Activated CD8-positive, alpha-beta T cell treated with anti-CD3 and anti-CD28 coated beads for 36 hours (primary cell): ENCODE measurements at regions not wholly inside any gene's neighbourhood (a gene's known extent, or its start where the extent isn't known, plus 50 kb on each side); places are given as distances from the start of the nearest gene placed in this dataset.

ENCODE experiments used
- ATAC-seq: fragments of 200-7000 bp; cut with Tn5 transposase; one replicate; pipeline ENCODE4 v1.10.0; 2021; ENCODE audit warnings: mild to moderate bottlenecking, moderate library complexity
- CTCF ChIA-PET: fragments of 350-600 bp; sonication (Branson Sonifier 250); formaldehyde crosslinking; loops from one replicate; lab custom pipeline; 2021; ENCODE audit warnings: antibody characterized with exemption; lab: Charles Lee
- POLR2A ChIA-PET: fragments of 350-600 bp; sonication (Branson Sonifier 250); formaldehyde crosslinking; loops from one replicate; lab custom pipeline; 2021; ENCODE audit warnings: antibody characterized with exemption; lab: Charles Lee
- DNase-seq: peaks from one replicate; pipeline ENCODE4 v3.0.0-alpha.2; 2020
- H3K27ac Mint-ChIP-seq: one replicate; pipeline ENCODE4 v1.8.0; 2021; ENCODE audit warnings: mild to moderate bottlenecking, mixed read lengths
- H3K27me3 Mint-ChIP-seq: one replicate; pipeline ENCODE4 v1.8.0; 2021; ENCODE audit warnings: mixed read lengths
- H3K36me3 Mint-ChIP-seq: one replicate; pipeline ENCODE4 v1.8.0; 2021; ENCODE audit warnings: low read depth, mixed read lengths
- H3K4me1 Mint-ChIP-seq: one replicate; pipeline ENCODE4 v1.8.0; 2021; ENCODE audit warnings: low read depth, mixed read lengths
- H3K4me3 Mint-ChIP-seq: one replicate; pipeline ENCODE4 v1.8.0; 2021; ENCODE audit warnings: mild to moderate bottlenecking, moderate library complexity, mixed read lengths
- H3K9me3 Mint-ChIP-seq: one replicate; pipeline ENCODE4 v1.8.0; 2021; ENCODE audit warnings: mixed read lengths
- CTCF ChIP-seq: fragments of 200-600 bp; IDR thresholded peaks from one replicate; pipeline ENCODE4 v1.8.0; 2022; ENCODE audit warnings: antibody characterized with exemption, mild to moderate bottlenecking
- intact Hi-C: fragments of 100-400 bp; cut with micrococcal nuclease; formaldehyde crosslinking; loops from one replicate; pipeline ENCODE4 v1.10.0; 2022

GRCh38 chr13:107482688-107483087 lies 732.6 kb downstream of the LIG4 start:
- ATAC-seq (no peak), DNase-seq (no peak)
- TF ChIP-seq CTCF = no peak
- H3K4me1 Mint-ChIP-seq = no peaks in the 10 kb centered on the region
- peaks cover 4% of the 10 kb centered on the region for H3K9me3 Mint-ChIP-seq
- intact Hi-C loops = no loop called here
- ChIA-PET CTCF (no interaction called here), POLR2A (no interaction called here)
- H3K36me3 Mint-ChIP-seq = no peaks in the 10 kb centered on the region
- no peak overlapping the region for H3K4me3 Mint-ChIP-seq
- no peak overlapping the region for H3K27ac Mint-ChIP-seq
- H3K27me3 Mint-ChIP-seq = no peaks in the 10 kb centered on the region

- Mint-ChIP-seq H3K27ac (no peak overlapping the region), H3K27me3 (no peaks in the 10 kb centered on the region), H3K4me3 (no peak overlapping the region), H3K9me3 (peaks cover 4% of the 10 kb centered on the region), H3K36me3 (no peaks in the 10 kb centered on the region), H3K4me1 (no peaks in the 10 kb centered on the region)
- POLR2A ChIA-PET = no interaction called here
- TF ChIP-seq CTCF = no peak
- intact Hi-C loops = no loop called here
- ATAC-seq (no peak), DNase-seq (no peak)
- CTCF ChIA-PET = no interaction called here
Observed at GRCh38 chr13:107480130-107480529, 735.2 kb downstream of the LIG4 start.

- no peaks in the 10 kb centered on the region for H3K4me1 Mint-ChIP-seq
- no peaks in the 10 kb centered on the region for H3K27me3 Mint-ChIP-seq
- CTCF ChIA-PET = no interaction called here
- POLR2A ChIA-PET = no interaction called here
- H3K27ac Mint-ChIP-seq = no peak overlapping the region
- H3K36me3 Mint-ChIP-seq = no peaks in the 10 kb centered on the region
- intact Hi-C loops = no loop called here
- no peak overlapping the region for H3K4me3 Mint-ChIP-seq
- DNase-seq (no peak), ATAC-seq (no peak)
- TF ChIP-seq CTCF = no peak
- H3K9me3 Mint-ChIP-seq = peaks cover 5% of the 10 kb centered on the region
Observed at GRCh38 chr13:107477772-107478379, 737.5 kb downstream of the LIG4 start.

GRCh38 chr13:107475753-107476453 lies 739.4 kb downstream of the LIG4 start:
- TF ChIP-seq CTCF = no peak
- intact Hi-C loops = no loop called here
- Mint-ChIP-seq H3K27me3 (no peaks in the 10 kb centered on the region), H3K4me1 (no peaks in the 10 kb centered on the region), H3K36me3 (no peaks in the 10 kb centered on the region), H3K27ac (no peak overlapping the region), H3K9me3 (peaks cover 3% of the 10 kb centered on the region), H3K4me3 (no peak overlapping the region)
- ChIA-PET CTCF (no interaction called here), POLR2A (no interaction called here)
- DNase-seq (no peak), ATAC-seq (no peak)

GRCh38 chr13:107473253-107473652 lies 742.1 kb downstream of the LIG4 start:
- Mint-ChIP-seq H3K36me3 (no peaks in the 10 kb centered on the region), H3K9me3 (peaks cover 6% of the 10 kb centered on the region), H3K4me1 (no peaks in the 10 kb centered on the region), H3K27me3 (no peaks in the 10 kb centered on the region), H3K27ac (no peak overlapping the region), H3K4me3 (no peak overlapping the region)
- no peak for TF ChIP-seq CTCF
- intact Hi-C loops = no loop called here
- ChIA-PET POLR2A (no interaction called here), CTCF (no interaction called here)
- no peak for DNase-seq
- no peak for ATAC-seq
